Epithelial cell of esophagus (primary cell): ENCODE measurements at regions not wholly inside any gene's neighbourhood (a gene's known extent, or its start where the extent isn't known, plus 50 kb on each side); places are given as distances from the start of the nearest gene placed in this dataset.

Experiments
- DNase-seq: peaks from one replicate; pipeline ENCODE4 v3.0.0; 2010; ENCODE audit warnings: low read depth
- H3K4me3 ChIP-seq: 2 replicates; pipeline ENCODE4 v1.5.1; 2011; ENCODE audit warnings: mild to moderate bottlenecking, low read length, control low read depth
- TF ChIP-seq, protein P1 (sequence below): IDR thresholded peaks from 2 replicates; pipeline ENCODE4 v1.5.1; 2011; ENCODE audit warnings: low read depth, mild to moderate bottlenecking, low read length, control low read depth, inconsistent platforms; ENCODE audit not compliant: insufficient read depth; ENCODE audit errors: missing control alignments

DNA sequence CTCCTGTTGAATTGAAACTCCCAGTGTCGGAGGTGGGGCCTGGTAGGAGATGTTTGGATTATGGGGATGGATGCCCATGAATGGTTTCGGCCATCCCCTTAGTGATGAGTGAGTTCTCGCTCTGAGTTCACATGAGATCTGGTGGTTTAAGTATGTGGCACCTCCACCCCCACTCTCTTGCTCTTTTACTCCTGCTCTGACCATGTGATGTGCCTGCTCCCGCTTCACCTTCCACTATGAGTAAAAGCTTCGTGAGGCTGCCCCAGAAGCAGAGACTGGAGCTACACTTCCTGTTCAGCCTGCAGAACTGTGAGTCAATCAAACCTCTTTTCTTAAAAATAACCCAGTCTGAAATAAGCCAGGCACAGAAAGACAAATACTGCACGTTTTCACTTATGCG, 512.4 kb downstream of the HS3ST4 start:
- H3K4me3 ChIP-seq = no peak overlapping the region
- DNase-seq = no peak
- TF ChIP-seq, protein P1, sequence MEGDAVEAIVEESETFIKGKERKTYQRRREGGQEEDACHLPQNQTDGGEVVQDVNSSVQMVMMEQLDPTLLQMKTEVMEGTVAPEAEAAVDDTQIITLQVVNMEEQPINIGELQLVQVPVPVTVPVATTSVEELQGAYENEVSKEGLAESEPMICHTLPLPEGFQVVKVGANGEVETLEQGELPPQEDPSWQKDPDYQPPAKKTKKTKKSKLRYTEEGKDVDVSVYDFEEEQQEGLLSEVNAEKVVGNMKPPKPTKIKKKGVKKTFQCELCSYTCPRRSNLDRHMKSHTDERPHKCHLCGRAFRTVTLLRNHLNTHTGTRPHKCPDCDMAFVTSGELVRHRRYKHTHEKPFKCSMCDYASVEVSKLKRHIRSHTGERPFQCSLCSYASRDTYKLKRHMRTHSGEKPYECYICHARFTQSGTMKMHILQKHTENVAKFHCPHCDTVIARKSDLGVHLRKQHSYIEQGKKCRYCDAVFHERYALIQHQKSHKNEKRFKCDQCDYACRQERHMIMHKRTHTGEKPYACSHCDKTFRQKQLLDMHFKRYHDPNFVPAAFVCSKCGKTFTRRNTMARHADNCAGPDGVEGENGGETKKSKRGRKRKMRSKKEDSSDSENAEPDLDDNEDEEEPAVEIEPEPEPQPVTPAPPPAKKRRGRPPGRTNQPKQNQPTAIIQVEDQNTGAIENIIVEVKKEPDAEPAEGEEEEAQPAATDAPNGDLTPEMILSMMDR = no peak

DNA sequence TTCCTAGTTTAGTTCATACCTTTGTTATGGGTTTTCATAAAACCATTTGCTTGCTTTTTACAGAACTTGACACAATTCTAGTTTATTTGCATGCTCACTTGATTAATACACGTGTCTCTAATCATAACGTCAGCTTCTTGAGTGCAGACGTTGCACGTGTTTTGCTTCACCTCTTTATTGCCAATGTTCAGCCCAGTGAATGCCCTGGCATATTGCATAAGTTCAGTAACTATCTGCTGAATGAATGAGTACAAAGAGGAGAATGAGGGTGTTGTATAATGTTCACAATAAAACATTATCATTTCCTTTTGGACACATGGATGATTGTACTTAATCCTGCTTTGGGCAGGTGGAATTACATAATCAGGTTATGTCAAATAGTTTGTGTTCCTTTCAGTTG, 519.8 kb downstream of the HS3ST4 start:
- DNase-seq = no peak
- TF ChIP-seq, protein P1 = no peak
- no peak overlapping the region for H3K4me3 ChIP-seq

DNA sequence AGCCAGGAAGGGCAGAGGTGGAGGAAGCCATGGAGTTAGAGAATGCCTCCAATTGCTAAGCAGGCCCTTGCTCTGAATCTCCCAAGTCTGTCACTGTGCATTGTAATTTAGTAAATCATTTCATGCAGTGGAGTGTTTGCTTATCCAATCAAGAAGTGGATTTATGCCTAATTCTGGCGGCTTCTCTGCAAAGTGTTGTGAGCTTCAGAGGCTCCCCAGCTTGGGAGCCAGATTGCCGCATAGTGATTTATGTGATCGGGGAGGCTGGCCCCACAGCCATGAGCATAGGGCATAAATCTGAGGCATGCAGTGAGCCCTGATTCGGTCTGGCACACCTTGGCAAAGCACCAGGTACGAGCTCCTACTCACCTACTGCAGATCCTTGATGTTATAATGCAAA, 520.8 kb downstream of the HS3ST4 start:
- DNase-seq = no peak
- no peak overlapping the region for H3K4me3 ChIP-seq
- TF ChIP-seq, protein P1 = no peak

DNA sequence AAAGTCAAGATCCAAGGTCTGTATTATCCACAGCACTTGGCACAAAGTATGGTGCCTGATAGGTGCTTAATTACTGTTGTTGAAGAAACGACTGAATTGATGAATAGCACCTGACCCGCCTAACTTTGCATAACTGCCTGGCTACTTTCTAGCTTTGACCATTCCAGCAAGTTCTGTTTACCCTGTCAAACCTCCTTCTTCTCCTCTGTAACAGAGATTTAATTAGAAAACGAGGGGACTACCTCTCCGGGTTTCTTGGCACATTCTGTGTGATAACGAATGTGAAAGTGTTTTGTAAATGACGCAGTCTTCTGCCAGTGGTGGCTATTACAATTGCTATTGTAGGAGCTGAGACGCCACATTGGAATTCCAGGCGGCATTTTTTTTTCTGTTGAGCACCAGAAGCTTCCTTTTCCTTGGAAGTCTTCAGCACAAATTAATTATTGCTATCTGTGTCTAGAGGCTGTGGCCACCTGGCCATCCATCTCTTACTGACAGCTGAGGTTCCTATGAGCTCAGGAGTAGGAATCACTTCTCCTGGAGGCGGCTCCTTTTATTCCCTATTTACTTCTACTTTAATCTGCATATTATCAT, 522.9 kb downstream of the HS3ST4 start:
- TF ChIP-seq, protein P1 = no peak
- H3K4me3 ChIP-seq = no peak overlapping the region

DNA sequence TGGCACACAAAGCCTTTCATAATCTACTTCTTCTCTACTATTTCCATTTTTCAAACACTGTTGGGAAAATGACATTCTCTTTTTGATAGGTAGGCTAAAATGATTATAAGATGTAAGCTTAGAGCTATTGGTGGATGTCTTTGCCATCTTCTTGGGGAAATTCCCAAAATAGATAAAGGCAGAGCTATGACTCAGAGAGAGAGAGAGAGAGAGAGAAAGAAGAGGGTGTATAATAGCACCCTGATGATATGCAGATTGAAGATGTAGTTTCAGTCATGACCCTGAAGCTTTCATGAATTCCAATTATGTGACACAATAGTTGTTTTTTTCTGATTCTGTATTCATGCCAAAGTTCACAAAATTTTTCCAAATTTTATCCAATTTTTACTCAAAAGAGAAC, 529.1 kb downstream of the HS3ST4 start:
- TF ChIP-seq, protein P1 = no peak
- no peak for DNase-seq

More for the DNA sequence above, 522.9 kb downstream of the HS3ST4 start:
- no peak for DNase-seq

DNA sequence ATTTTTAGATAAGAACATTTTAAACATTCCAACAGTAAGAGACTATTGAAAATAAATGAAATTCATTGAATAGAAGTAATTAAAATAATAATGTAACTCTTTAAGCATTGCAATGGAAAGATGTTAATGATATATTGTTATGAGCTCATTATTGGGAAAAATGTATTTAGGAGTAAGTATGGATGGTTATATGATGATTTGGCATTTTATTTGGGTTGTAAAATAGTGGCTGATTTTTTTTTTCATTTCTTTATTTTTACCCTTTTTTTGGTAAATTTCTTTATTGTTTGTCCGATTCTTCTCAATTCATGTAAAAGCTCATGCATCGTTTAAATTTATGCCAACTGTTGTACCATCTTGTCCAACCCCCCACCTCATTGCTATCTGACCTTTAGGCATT, 539.9 kb downstream of the HS3ST4 start:
- TF ChIP-seq, protein P1 = no peak
- no peak for DNase-seq
- no peak overlapping the region for H3K4me3 ChIP-seq

More for the DNA sequence above, 529.1 kb downstream of the HS3ST4 start:
- H3K4me3 ChIP-seq = no peak overlapping the region

DNA sequence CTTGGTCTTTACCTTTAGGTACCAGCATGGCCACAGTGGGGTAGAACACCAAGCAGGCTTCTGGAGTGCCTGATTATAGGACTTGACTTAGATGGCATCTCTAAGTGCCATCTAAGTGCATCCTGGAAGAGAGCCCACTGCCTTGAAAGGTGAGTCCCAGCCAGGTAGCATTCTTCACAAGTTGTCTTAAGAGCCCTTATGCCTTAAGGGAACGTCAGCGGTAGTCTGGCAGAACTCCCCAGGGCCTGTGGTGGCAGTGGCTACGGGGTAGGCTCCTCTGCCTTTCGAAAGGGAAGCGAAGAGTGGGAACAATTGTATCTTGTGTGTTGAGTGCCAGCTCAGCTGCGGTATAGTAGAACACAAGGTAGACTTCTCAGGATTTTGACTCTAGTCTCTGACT, 549.0 kb downstream of the HS3ST4 start:
- DNase-seq = no peak
- H3K4me3 ChIP-seq = no peak overlapping the region
- TF ChIP-seq, protein P1 = no peak
